Activated T-helper 2 cell treated with anti-CD3 and anti-CD28 coated beads, Interferon-gamma antibody, Interleukin-2, Interleukin-4, amounts not matched to agents 10 μg/mL and 5 μg/mL and 100 μg/mL, durations not matched to agents 14 hours and 24 hours and 36 hours (primary cell): ENCODE measurements at regions not wholly inside any gene's neighbourhood (a gene's known extent, or its start where the extent isn't known, plus 50 kb on each side); places are given as distances from the start of the nearest gene placed in this dataset.

ENCODE experiments used
- DNase-seq: peaks from one replicate; pipeline ENCODE4 v3.0.0; 2021; ENCODE audit warnings: low spot score
- H3K27ac Mint-ChIP-seq: one replicate; pipeline ENCODE4 v1.8.0; 2021; ENCODE audit warnings: mixed read lengths
- H3K27me3 Mint-ChIP-seq: one replicate; pipeline ENCODE4 v1.8.0; 2021; ENCODE audit warnings: low read depth, mixed read lengths
- H3K36me3 Mint-ChIP-seq: one replicate; pipeline ENCODE4 v1.8.0; 2021; ENCODE audit warnings: low read depth, mixed read lengths
- H3K4me1 Mint-ChIP-seq: one replicate; pipeline ENCODE4 v1.8.0; 2021; ENCODE audit warnings: low read depth, mixed read lengths
- H3K4me3 Mint-ChIP-seq: one replicate; pipeline ENCODE4 v1.8.0; 2021; ENCODE audit warnings: low read depth, mild to moderate bottlenecking, moderate library complexity, mixed read lengths
- H3K9me3 Mint-ChIP-seq: one replicate; pipeline ENCODE4 v1.8.0; 2021; ENCODE audit warnings: mixed read lengths
- intact Hi-C: fragments of 100-400 bp; cut with micrococcal nuclease; formaldehyde crosslinking; loops from one replicate; pipeline ENCODE4 v1.15.1; 2023

- Mint-ChIP-seq H3K4me1 (no peaks in the 10 kb centered on the region), H3K4me3 (no peak overlapping the region), H3K27ac (no peak overlapping the region), H3K27me3 (no peaks in the 10 kb centered on the region), H3K36me3 (no peaks in the 10 kb centered on the region), H3K9me3 (no peaks in the 10 kb centered on the region)
- no peak for DNase-seq
- intact Hi-C loops: no loop called here
Observed at GRCh38 chr3:145134738-145135137, 1026.2 kb downstream of the PLOD2 start.

GRCh38 chr3:145144361-145144760 is 1016.6 kb downstream of the PLOD2 start:
- H3K27me3 Mint-ChIP-seq: no peaks in the 10 kb centered on the region
- DNase-seq: no peak
- H3K27ac Mint-ChIP-seq: no peak overlapping the region
- no peaks in the 10 kb centered on the region for H3K9me3 Mint-ChIP-seq
- no peak overlapping the region for H3K4me3 Mint-ChIP-seq
- H3K36me3 Mint-ChIP-seq: no peaks in the 10 kb centered on the region
- intact Hi-C loops: no loop called here
- H3K4me1 Mint-ChIP-seq: no peaks in the 10 kb centered on the region

DNA sequence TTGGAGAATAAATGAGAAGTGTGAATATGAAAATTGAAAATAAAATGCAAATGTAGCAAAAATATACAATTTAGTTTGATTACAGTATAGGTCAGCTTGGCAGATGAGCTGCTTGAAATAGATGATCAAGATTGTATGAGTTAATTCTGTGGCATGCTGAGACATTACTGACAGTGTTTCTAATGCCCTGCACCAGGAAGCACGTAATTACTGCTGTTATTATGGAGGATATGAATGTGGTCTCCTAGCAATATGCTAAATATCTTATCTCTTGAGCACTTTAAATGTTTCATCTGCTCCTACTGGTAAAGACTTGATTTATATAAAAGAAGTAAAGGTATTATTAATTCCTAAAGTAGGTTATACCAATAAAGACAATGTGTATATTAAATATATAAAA is 1015.5 kb downstream of the PLOD2 start:
- Mint-ChIP-seq H3K36me3 (no peaks in the 10 kb centered on the region), H3K27ac (no peak overlapping the region)
- intact Hi-C loops: no loop called here

DNA sequence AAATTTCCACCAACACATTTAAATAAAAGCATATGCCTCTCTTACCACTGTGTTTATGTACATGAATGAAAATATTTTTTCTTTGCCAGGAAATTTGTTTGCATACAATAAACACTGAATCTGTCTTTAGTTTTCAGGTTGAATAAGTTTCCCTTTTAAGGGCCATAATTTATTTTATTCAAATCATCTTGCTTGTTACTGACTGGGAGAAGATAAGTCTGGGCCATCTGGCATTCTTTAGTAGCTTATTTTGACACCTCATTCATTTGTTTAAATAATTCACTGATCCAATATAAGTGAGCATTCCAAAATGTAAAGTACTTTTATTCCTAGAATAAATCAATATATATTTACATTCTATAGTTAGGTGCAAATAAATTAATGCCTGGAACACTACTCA is 1001.3 kb downstream of the PLOD2 start:
- H3K4me1 Mint-ChIP-seq: no peaks in the 10 kb centered on the region
- no peak overlapping the region for H3K27ac Mint-ChIP-seq
- no peak overlapping the region for H3K4me3 Mint-ChIP-seq
- H3K36me3 Mint-ChIP-seq: no peaks in the 10 kb centered on the region
- no peaks in the 10 kb centered on the region for H3K9me3 Mint-ChIP-seq
- no peaks in the 10 kb centered on the region for H3K27me3 Mint-ChIP-seq
- intact Hi-C loops: no loop called here
- no peak for DNase-seq

More for the DNA sequence above, 1015.5 kb downstream of the PLOD2 start:
- Mint-ChIP-seq H3K9me3 (no peaks in the 10 kb centered on the region), H3K4me3 (no peak overlapping the region), H3K27me3 (no peaks in the 10 kb centered on the region), H3K4me1 (no peaks in the 10 kb centered on the region)
- no peak for DNase-seq

GRCh38 chr3:145170121-145170520 is 990.9 kb downstream of the PLOD2 start:
- intact Hi-C loops: no loop called here
- no peaks in the 10 kb centered on the region for H3K27me3 Mint-ChIP-seq
- H3K27ac Mint-ChIP-seq: no peak overlapping the region
- H3K36me3 Mint-ChIP-seq: no peaks in the 10 kb centered on the region
- H3K4me3 Mint-ChIP-seq: no peak overlapping the region
- no peak for DNase-seq
- H3K4me1 Mint-ChIP-seq: no peaks in the 10 kb centered on the region
- no peaks in the 10 kb centered on the region for H3K9me3 Mint-ChIP-seq

- H3K9me3 Mint-ChIP-seq: no peaks in the 10 kb centered on the region
- H3K4me1 Mint-ChIP-seq: no peaks in the 10 kb centered on the region
- no peak overlapping the region for H3K4me3 Mint-ChIP-seq
- DNase-seq: no peak
- H3K36me3 Mint-ChIP-seq: no peaks in the 10 kb centered on the region
- H3K27me3 Mint-ChIP-seq: no peaks in the 10 kb centered on the region
- H3K27ac Mint-ChIP-seq: no peak overlapping the region
- intact Hi-C loops: no loop called here
Observed at GRCh38 chr3:145175626-145176025, 985.4 kb downstream of the PLOD2 start.

- DNase-seq: no peak
- no peaks in the 10 kb centered on the region for H3K27me3 Mint-ChIP-seq
- H3K4me3 Mint-ChIP-seq: no peak overlapping the region
- no peak overlapping the region for H3K27ac Mint-ChIP-seq
- H3K9me3 Mint-ChIP-seq: no peaks in the 10 kb centered on the region
- H3K4me1 Mint-ChIP-seq: no peaks in the 10 kb centered on the region
- no peaks in the 10 kb centered on the region for H3K36me3 Mint-ChIP-seq
- intact Hi-C loops: no loop called here
Observed at GRCh38 chr3:145176907-145177306, 984.1 kb downstream of the PLOD2 start.

- Mint-ChIP-seq H3K4me1 (no peaks in the 10 kb centered on the region), H3K9me3 (no peaks in the 10 kb centered on the region), H3K27me3 (no peaks in the 10 kb centered on the region), H3K27ac (no peak overlapping the region), H3K4me3 (no peak overlapping the region), H3K36me3 (no peaks in the 10 kb centered on the region)
- intact Hi-C loops: no loop called here
- DNase-seq: no peak
Observed at GRCh38 chr3:145177828-145178227, 983.2 kb downstream of the PLOD2 start.

DNA sequence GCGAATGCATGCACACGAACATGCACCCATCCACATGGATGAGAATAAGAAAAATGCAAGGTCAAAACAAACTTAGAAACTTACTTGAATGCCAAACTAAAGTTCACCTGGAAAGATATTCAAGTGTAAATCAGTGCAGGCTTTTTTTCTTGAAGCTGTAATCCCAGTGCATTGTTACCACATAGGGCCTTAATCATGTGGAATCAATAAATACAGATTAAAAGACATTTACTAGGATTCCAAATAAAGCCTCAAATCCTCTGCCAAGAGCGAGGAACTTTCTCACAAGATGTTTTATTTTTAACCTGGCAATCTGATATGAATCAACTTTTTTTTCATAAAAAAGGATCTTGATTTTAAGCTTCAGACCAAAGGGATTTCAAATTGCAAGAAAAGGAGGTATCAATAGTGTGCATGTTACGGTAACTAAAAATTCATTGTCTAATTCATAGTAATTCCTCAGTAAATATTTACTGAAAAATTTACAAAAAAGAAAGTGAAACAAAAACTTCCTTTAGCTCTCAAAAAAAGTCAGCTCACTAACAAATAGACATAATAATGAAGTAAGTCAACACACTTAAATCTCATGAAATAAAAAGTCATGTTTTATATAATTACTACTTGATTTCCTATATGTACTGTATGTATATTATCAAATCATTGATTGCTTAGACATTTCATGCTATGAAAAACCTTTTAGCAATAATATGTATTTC is 978.6 kb downstream of the PLOD2 start:
- H3K27me3 Mint-ChIP-seq: no peaks in the 10 kb centered on the region
- DNase-seq: no peak
- H3K9me3 Mint-ChIP-seq: no peaks in the 10 kb centered on the region
- no peaks in the 10 kb centered on the region for H3K4me1 Mint-ChIP-seq
- intact Hi-C loops: no loop called here
- no peaks in the 10 kb centered on the region for H3K36me3 Mint-ChIP-seq
- no peak overlapping the region for H3K4me3 Mint-ChIP-seq
- no peak overlapping the region for H3K27ac Mint-ChIP-seq

DNA sequence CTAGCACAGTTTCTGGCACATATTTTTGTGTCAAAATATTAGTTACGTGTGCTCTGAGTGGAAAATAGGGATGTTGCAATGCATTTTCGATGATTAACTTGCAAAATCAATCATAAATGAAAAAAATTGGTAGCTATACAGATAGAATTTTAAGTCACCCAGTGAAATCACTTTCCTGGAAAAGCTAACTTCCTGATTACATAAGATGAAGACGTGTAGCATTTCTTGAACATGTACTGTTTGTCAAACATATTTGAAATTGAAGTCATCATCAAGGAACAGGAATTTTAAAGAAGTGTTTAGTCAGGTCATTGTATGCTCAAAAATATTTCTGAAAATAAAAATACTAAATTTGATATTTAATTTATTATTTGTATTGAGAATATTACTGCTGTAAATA is 977.7 kb downstream of the PLOD2 start:
- Mint-ChIP-seq H3K9me3 (no peaks in the 10 kb centered on the region), H3K27ac (no peak overlapping the region), H3K36me3 (no peaks in the 10 kb centered on the region), H3K4me1 (no peaks in the 10 kb centered on the region), H3K4me3 (no peak overlapping the region), H3K27me3 (no peaks in the 10 kb centered on the region)
- intact Hi-C loops: no loop called here
- no peak for DNase-seq

- intact Hi-C loops: no loop called here
- Mint-ChIP-seq H3K9me3 (no peaks in the 10 kb centered on the region), H3K27ac (no peak overlapping the region), H3K36me3 (no peaks in the 10 kb centered on the region), H3K4me1 (no peaks in the 10 kb centered on the region), H3K4me3 (no peak overlapping the region), H3K27me3 (no peaks in the 10 kb centered on the region)
- DNase-seq: no peak
Observed at GRCh38 chr3:145188079-145188770, 972.8 kb downstream of the PLOD2 start.

GRCh38 chr3:145190138-145190537 is 970.8 kb downstream of the PLOD2 start:
- Mint-ChIP-seq H3K4me1 (no peaks in the 10 kb centered on the region), H3K36me3 (no peaks in the 10 kb centered on the region), H3K27me3 (no peaks in the 10 kb centered on the region), H3K4me3 (no peak overlapping the region), H3K27ac (no peak overlapping the region), H3K9me3 (no peaks in the 10 kb centered on the region)
- no peak for DNase-seq
- intact Hi-C loops: no loop called here

- intact Hi-C loops: no loop called here
- H3K27ac Mint-ChIP-seq: no peak overlapping the region
Observed at GRCh38 chr3:145190761-145191160, 970.2 kb downstream of the PLOD2 start.

More at GRCh38 chr3:145190761-145191160, 970.2 kb downstream of the PLOD2 start:
- no peaks in the 10 kb centered on the region for H3K27me3 Mint-ChIP-seq
- H3K9me3 Mint-ChIP-seq: no peaks in the 10 kb centered on the region
- no peak overlapping the region for H3K4me3 Mint-ChIP-seq
- DNase-seq: no peak
- H3K4me1 Mint-ChIP-seq: no peaks in the 10 kb centered on the region
- H3K36me3 Mint-ChIP-seq: no peaks in the 10 kb centered on the region
